NCI-H2227 treated with DMSO at 0.1 percent for 48 hours (cell line): ENCODE measurements at regions not wholly inside any gene's neighbourhood (a gene's known extent, or its start where the extent isn't known, plus 50 kb on each side); places are given as distances from the start of the nearest gene placed in this dataset.

Experiments
- DNase-seq: peaks from one replicate; lab custom pipeline; 2025; lab: John Stamatoyannopoulos, UW

GRCh38 chr6:95071464-95071863 lies 505.9 kb upstream of the MANEA start:
- no peak for DNase-seq

- DNase-seq: no peak
Observed at GRCh38 chr6:95078457-95078856, 498.9 kb upstream of the MANEA start.

GRCh38 chr6:95081231-95081630 lies 496.1 kb upstream of the MANEA start:
- DNase-seq: no peak

- DNase-seq: no peak
Observed at GRCh38 chr6:95081949-95082348, 495.4 kb upstream of the MANEA start.

- no peak for DNase-seq
Observed at GRCh38 chr6:95083506-95083905, 493.8 kb upstream of the MANEA start.

- DNase-seq: no peak
Observed at GRCh38 chr6:95084867-95085266, 492.5 kb upstream of the MANEA start.

GRCh38 chr6:95087394-95088097 lies 489.8 kb upstream of the MANEA start:
- peak; percentile 83 for DNase-seq

- DNase-seq: peak; percentile 31
Observed at GRCh38 chr6:95091823-95092436, 485.4 kb upstream of the MANEA start.

GRCh38 chr6:95093154-95093553 lies 484.2 kb upstream of the MANEA start:
- DNase-seq: no peak

GRCh38 chr6:95094751-95095663 lies 482.3 kb upstream of the MANEA start:
- DNase-seq: no peak

GRCh38 chr6:95095855-95096254 lies 481.5 kb upstream of the MANEA start:
- no peak for DNase-seq

GRCh38 chr6:95099410-95099809 lies 477.9 kb upstream of the MANEA start:
- DNase-seq: no peak

GRCh38 chr6:95109212-95109611 lies 468.1 kb upstream of the MANEA start:
- no peak for DNase-seq

GRCh38 chr6:95110767-95111166 lies 466.6 kb upstream of the MANEA start:
- DNase-seq: no peak

- DNase-seq: no peak
Observed at GRCh38 chr6:95117236-95117635, 460.1 kb upstream of the MANEA start.

GRCh38 chr6:95119927-95120326 lies 457.4 kb upstream of the MANEA start:
- no peak for DNase-seq

GRCh38 chr6:95120984-95121383 lies 456.4 kb upstream of the MANEA start:
- no peak for DNase-seq

- no peak for DNase-seq
Observed at GRCh38 chr6:95127261-95127660, 450.1 kb upstream of the MANEA start.

- no peak for DNase-seq
Observed at GRCh38 chr6:95128439-95128838, 448.9 kb upstream of the MANEA start.

- no peak for DNase-seq
Observed at GRCh38 chr6:95128947-95129346, 448.4 kb upstream of the MANEA start.

- DNase-seq: no peak
Observed at GRCh38 chr6:95133578-95133977, 443.8 kb upstream of the MANEA start.

GRCh38 chr6:95135182-95135581 lies 442.2 kb upstream of the MANEA start:
- DNase-seq: no peak

- no peak for DNase-seq
Observed at GRCh38 chr6:95142101-95142500, 435.2 kb upstream of the MANEA start.
